ENCODE measurements at regions not wholly inside any gene's neighbourhood (a gene's known extent, or its start where the extent isn't known, plus 50 kb on each side); places are given as distances from the start of the nearest gene placed in this dataset.

DNA sequence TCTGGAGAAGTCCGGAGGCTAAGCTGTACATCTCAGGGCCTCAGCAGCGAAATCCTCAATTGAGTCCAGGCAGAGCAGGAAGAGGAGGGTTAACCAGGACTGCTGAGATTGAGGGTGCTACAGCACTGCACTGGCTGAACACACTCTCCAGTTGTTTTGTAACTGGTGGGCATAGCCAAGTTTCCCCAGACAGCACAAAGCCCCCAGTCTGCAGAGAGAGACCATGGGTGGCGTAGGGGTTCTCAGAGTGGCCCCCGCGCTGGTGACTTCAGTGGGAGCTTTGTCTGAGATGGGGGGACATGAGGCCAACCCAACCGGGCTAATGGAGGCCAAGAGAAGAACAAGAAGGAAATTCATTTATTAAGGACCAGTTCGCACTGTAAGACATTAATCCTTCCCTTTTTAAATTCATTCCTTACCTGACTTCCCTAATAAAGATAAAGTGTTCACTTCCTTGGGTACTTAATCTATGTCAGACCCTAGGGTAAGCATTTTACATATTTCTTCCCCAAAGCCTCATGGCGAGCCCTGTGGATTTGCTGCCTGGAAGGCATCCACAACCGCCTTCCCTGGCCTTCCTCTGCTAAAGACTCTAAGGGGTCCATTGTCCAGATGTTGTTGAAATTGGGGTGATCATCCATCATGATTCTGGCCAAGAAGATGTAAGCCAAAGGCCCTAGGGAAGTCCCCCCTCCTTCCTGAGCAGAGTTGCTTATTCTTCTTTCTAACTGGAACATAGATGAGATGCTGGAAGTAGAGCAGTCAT, 121.4 kb upstream of the CHST15 start:
- H3K36me3 ChIP-seq = no peaks in the 10 kb centered on the region
- DNase-seq (ENCODE audit: low spot score in 2 of 2) = no peak
- H3K27ac ChIP-seq = no peak overlapping the region

DNA sequence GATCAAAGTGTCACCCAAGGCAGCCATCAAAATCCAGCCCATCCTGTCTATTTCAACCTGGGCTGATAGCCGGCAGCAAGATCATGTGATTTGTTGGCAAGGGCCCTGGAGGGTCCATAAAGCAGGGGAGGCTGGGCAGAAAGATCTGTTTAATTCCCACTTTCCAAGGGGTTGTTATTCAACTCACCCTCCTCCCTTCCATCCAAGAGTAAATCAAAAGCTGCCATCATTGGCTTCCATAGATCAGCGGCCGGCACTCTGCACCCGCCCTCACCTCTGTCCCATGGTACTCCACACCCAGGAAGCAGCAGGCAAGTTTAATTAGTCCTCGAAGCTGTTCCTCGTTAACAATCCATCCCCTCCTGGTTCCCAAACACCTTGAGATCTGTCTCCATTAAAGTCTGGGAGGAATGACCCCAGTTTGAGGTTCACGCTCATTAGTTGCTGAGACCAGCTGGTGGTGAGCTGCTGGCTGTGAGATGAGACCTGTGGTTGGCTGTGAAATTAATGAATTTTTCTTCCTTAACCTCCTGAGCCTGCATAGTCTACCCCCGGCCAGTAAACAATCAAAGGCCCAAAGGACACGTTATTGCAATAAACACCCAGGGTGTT, 120.6 kb upstream of the CHST15 start:
- Histone ChIP-seq H3K27ac (no peak overlapping the region), H3K27me3 (no peaks in the 10 kb centered on the region), H3K4me1 (peaks cover 0 to 7% (median 0%) of the 10 kb centered on the region in 4 donors), H3K9me3 (peaks cover 0 to 11% (median 0%) of the 10 kb centered on the region in 4 donors), H3K4me3 (no peak overlapping the region), H3K36me3 (no peaks in the 10 kb centered on the region)
- no peak for DNase-seq (ENCODE audit: low spot score in 2 of 2)
- WGBS, 2 donors = 59 to 71% methylated on average over 9 of the region's 9 CpGs
- TF ChIP-seq POLR2A (IDR thresholded peaks at IDR 0.05) (no peak), EP300 (IDR thresholded peaks at IDR 0.05) (no peak)
- TF ChIP-seq, protein P1, sequence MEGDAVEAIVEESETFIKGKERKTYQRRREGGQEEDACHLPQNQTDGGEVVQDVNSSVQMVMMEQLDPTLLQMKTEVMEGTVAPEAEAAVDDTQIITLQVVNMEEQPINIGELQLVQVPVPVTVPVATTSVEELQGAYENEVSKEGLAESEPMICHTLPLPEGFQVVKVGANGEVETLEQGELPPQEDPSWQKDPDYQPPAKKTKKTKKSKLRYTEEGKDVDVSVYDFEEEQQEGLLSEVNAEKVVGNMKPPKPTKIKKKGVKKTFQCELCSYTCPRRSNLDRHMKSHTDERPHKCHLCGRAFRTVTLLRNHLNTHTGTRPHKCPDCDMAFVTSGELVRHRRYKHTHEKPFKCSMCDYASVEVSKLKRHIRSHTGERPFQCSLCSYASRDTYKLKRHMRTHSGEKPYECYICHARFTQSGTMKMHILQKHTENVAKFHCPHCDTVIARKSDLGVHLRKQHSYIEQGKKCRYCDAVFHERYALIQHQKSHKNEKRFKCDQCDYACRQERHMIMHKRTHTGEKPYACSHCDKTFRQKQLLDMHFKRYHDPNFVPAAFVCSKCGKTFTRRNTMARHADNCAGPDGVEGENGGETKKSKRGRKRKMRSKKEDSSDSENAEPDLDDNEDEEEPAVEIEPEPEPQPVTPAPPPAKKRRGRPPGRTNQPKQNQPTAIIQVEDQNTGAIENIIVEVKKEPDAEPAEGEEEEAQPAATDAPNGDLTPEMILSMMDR (IDR thresholded peaks at IDR 0.05) = no peak

More for the DNA sequence above, 121.4 kb upstream of the CHST15 start:
- H3K9me3 ChIP-seq = peaks cover 0 to 8% (median 0%) of the 10 kb centered on the region in 4 donors
- H3K4me3 ChIP-seq = no peak overlapping the region
- TF ChIP-seq, protein P1 (IDR thresholded peaks at IDR 0.05) = no peak
- no peak for TF ChIP-seq EP300 (IDR thresholded peaks at IDR 0.05)
- TF ChIP-seq POLR2A (IDR thresholded peaks at IDR 0.05) = no peak
- 61 to 66% methylated on average over 9 of the region's 9 CpGs for WGBS, 2 donors
- peaks cover 0 to 7% (median 0%) of the 10 kb centered on the region in 4 donors for H3K4me1 ChIP-seq
- no peaks in the 10 kb centered on the region for H3K27me3 ChIP-seq

DNA sequence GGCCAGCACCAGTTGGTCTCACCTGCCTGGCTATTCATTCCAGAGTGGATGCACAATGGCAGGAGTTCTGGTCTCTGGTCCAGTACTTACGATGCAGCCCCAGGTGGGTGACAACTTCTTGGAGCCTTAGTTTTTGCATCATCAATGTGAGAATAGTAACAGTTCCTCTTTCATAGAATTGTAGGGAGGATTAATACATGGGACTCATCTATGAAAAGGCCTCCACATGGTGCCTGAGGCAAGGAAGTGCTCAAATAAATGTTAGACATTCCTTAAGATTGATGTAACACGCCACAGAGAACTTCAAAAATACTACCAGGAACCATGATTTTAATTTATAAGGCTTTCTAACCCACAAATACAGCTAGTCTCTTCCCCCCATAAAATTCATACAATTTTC, 120.1 kb upstream of the CHST15 start:
- DNase-seq (ENCODE audit: low spot score in 2 of 2) = no peak
- no peaks in the 10 kb centered on the region for H3K36me3 ChIP-seq
- H3K4me1 ChIP-seq = peaks cover 0 to 7% (median 0%) of the 10 kb centered on the region in 4 donors
- peaks cover 0 to 11% (median 0%) of the 10 kb centered on the region in 4 donors for H3K9me3 ChIP-seq
- WGBS, 2 donors = 91 to 93% methylated on average over 2 of the region's 2 CpGs
- H3K27me3 ChIP-seq = no peaks in the 10 kb centered on the region
- no peak overlapping the region for H3K27ac ChIP-seq
- no peak for TF ChIP-seq POLR2A (IDR thresholded peaks at IDR 0.05)
- TF ChIP-seq EP300 (IDR thresholded peaks at IDR 0.05) = no peak
- TF ChIP-seq, protein P1 (IDR thresholded peaks at IDR 0.05) = no peak
- H3K4me3 ChIP-seq = no peak overlapping the region

DNA sequence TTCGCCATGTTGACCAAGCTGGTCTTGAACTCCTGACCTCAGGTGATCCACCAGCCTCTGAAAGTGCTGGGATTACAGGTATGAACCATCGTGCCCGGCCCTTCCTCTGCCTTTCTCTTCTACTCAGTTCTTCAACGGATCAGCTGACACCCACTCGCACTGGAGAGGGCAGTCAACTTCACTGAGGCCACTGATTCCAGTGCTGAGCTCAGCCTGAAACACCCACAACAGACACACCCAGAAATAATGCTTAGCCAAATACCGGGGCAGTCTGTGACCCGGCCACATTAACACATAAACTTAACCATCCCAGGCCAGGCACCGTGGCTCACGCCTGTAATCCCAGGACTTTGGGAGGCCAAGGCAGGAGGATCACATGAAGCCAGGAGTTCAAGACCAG, 119.3 kb upstream of the CHST15 start:
- Histone ChIP-seq H3K9me3 (peaks cover 0 to 11% (median 0%) of the 10 kb centered on the region in 4 donors), H3K27ac (no peak overlapping the region), H3K4me3 (no peak overlapping the region), H3K27me3 (no peaks in the 10 kb centered on the region), H3K4me1 (peaks cover 0 to 7% (median 0%) of the 10 kb centered on the region in 4 donors), H3K36me3 (no peaks in the 10 kb centered on the region)
- TF ChIP-seq EP300 (IDR thresholded peaks at IDR 0.05) (no peak), POLR2A (IDR thresholded peaks at IDR 0.05) (no peak)
- TF ChIP-seq, protein P1 (IDR thresholded peaks at IDR 0.05) = no peak
- no peak for DNase-seq (ENCODE audit: low spot score in 2 of 2)
- WGBS, 2 donors = 73 to 78% methylated on average over 9 of the region's 9 CpGs

DNA sequence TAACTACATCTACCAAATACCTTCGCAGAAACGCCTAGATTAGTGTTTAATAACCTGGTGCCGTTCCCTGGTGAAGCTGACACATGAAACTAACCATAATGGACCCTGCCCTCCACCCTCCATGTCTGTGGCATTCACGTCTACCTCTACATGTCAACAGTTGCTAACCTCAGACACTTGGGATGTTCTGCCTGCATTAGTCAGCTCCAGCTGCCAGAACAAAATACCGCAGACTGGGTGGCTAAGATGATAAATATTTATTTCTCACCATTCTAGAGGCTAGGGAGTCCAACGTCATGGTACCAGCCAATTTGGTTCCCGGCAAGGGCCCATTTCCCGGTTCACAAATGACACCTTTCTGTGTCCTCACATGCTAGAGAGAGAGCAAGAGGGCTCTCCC, 118.5 kb upstream of the CHST15 start:
- no peaks in the 10 kb centered on the region for H3K36me3 ChIP-seq
- no peak for DNase-seq (ENCODE audit: low spot score in 2 of 2)
- peaks cover 0 to 7% (median 0%) of the 10 kb centered on the region in 4 donors for H3K4me1 ChIP-seq
- TF ChIP-seq, protein P1 (IDR thresholded peaks at IDR 0.05) = no peak
- TF ChIP-seq EP300 (IDR thresholded peaks at IDR 0.05) (no peak), POLR2A (IDR thresholded peaks at IDR 0.05) (no peak)
- peaks cover 0 to 15% (median 0%) of the 10 kb centered on the region in 4 donors for H3K9me3 ChIP-seq
- no peaks in the 10 kb centered on the region for H3K27me3 ChIP-seq
- WGBS, 2 donors = 88% methylated on average over 8 of the region's 8 CpGs
- no peak overlapping the region for H3K4me3 ChIP-seq
- no peak overlapping the region for H3K27ac ChIP-seq
